ENCODE measurements at regions not wholly inside any gene's neighbourhood (a gene's known extent, or its start where the extent isn't known, plus 50 kb on each side); places are given as distances from the start of the nearest gene placed in this dataset.

GRCh38 chr3:66665021-66665695 is 164.3 kb upstream of the LRIG1 start:
- TF ChIP-seq CTCF (conservative IDR thresholded peaks at IDR 0.05; ENCODE audit: low read length) (no peak), EZH2phosphoT487 (IDR thresholded peaks at IDR 0.05; ENCODE audit: borderline replicate concordance, low read depth, low read length) (no peak)
